Mucosa of descending colon (tissue), 3 donors: ENCODE measurements at regions not wholly inside any gene's neighbourhood (a gene's known extent, or its start where the extent isn't known, plus 50 kb on each side); places are given as distances from the start of the nearest gene placed in this dataset.

Experiments used
- ATAC-seq: fragments of 200-7000 bp; cut with Tn5 transposase; one replicate; pipeline ENCODE4 v1.9.1; 2020; ENCODE audit warnings: mild to moderate bottlenecking, moderate library complexity
- DNase-seq, 3 donors: peaks; one replicate each; pipeline ENCODE4 v3.0.0-alpha.2; 2020
- H3K36me3 ChIP-seq: fragments of 200-600 bp; one replicate; pipeline ENCODE4 v1.8.0; 2021; ENCODE audit warnings: low read depth, mild to moderate bottlenecking
- H3K4me1 ChIP-seq: fragments of 200-600 bp; one replicate; pipeline ENCODE4 v1.8.0; 2021; ENCODE audit warnings: low read depth, mild to moderate bottlenecking
- H3K4me3 ChIP-seq: fragments of 200-600 bp; one replicate; pipeline ENCODE4 v1.8.0; 2021; ENCODE audit warnings: mild to moderate bottlenecking
- H3K9me3 ChIP-seq: fragments of 200-600 bp; one replicate; pipeline ENCODE4 v1.8.0; 2021; ENCODE audit warnings: mild to moderate bottlenecking
- intact Hi-C, 2 donors: fragments of 100-400 bp; cut with DNase I in 1 of 2; cut with micrococcal nuclease in 1 of 2; formaldehyde crosslinking; loops; one replicate each; pipeline versions ENCODE4 v1.11.0 to v1.11.1; 2022; cut with DNase I, micrococcal nuclease
- TF ChIP-seq, protein P1 (sequence below): fragments of 200-600 bp; IDR thresholded peaks from one replicate; pipeline ENCODE4 v1.8.0; 2022; ENCODE audit warnings: antibody characterized with exemption, mild to moderate bottlenecking
- donor health status: DM: no; HTN: no; CAD: no; lungs with moderate emphysema.
- donor health status: DM: no; HTN: no; CAD: no.
- donor health status: DM: no; HTN: yes; CAD: no.

DNA sequence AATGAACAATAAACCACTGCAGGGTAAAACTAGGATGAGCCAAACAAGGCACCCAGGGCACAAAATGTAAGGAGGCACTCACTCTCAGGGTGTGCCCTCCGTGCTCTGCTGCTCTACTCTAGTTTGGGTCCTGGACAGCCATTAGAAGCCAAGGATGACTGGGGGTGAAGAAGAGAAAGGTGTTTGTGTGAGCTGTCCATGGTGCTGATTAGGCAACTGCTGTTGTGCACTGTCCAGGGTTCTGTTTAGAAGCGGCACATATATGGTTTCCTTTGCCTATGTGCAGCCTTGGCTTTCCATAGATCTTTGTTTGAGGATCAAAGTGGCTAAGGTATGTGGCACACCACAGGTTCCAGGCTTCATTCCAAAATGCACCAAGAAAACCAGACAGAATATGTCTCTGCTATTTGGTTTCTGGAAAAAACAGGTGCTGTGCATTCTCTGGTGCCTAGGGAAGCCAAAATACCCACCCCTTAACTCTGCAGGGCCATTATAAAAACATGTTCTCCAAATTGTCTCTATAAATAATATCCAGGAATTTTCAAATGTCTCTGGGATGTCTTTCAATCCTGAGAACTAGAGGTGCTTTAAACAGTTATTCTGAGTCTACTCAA, 123.5 kb downstream of the CBLN1 start:
- peak in 1 of 3 donors; percentile 67 for DNase-seq
- Histone ChIP-seq H3K4me1 (no peaks in the 10 kb centered on the region), H3K36me3 (no peaks in the 10 kb centered on the region), H3K9me3 (peaks cover 5% of the 10 kb centered on the region), H3K4me3 (no peak overlapping the region)
- TF ChIP-seq, protein P1, sequence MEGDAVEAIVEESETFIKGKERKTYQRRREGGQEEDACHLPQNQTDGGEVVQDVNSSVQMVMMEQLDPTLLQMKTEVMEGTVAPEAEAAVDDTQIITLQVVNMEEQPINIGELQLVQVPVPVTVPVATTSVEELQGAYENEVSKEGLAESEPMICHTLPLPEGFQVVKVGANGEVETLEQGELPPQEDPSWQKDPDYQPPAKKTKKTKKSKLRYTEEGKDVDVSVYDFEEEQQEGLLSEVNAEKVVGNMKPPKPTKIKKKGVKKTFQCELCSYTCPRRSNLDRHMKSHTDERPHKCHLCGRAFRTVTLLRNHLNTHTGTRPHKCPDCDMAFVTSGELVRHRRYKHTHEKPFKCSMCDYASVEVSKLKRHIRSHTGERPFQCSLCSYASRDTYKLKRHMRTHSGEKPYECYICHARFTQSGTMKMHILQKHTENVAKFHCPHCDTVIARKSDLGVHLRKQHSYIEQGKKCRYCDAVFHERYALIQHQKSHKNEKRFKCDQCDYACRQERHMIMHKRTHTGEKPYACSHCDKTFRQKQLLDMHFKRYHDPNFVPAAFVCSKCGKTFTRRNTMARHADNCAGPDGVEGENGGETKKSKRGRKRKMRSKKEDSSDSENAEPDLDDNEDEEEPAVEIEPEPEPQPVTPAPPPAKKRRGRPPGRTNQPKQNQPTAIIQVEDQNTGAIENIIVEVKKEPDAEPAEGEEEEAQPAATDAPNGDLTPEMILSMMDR, result no peak
- ATAC-seq, result peak; percentile 56
- intact Hi-C loops, result no loop called here

DNA sequence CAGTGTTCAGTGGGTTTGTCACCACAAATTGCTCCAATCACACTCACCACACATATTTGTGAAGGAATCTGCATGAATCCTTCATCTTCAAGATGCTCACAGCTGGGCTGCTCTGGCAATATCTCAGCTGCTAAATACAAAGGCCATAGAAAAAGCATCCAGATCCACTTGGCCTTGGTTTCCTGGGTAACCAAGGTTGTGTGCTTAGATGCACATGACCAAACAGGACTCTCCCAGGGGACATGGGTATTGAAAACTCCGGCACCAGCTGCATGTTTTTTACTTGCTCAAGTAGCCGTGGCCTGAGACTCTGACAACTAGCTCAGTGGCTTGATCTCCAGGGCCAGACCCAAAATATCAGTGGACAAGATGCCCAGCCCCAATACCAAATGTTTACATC, 131.3 kb downstream of the CBLN1 start:
- DNase-seq (no peak), ATAC-seq (no peak)
- H3K9me3 ChIP-seq, result peaks cover 5% of the 10 kb centered on the region
- no peak overlapping the region for H3K4me3 ChIP-seq
- intact Hi-C loops, result no loop called here
- H3K36me3 ChIP-seq, result no peaks in the 10 kb centered on the region
- TF ChIP-seq, protein P1, result no peak
- no peaks in the 10 kb centered on the region for H3K4me1 ChIP-seq

DNA sequence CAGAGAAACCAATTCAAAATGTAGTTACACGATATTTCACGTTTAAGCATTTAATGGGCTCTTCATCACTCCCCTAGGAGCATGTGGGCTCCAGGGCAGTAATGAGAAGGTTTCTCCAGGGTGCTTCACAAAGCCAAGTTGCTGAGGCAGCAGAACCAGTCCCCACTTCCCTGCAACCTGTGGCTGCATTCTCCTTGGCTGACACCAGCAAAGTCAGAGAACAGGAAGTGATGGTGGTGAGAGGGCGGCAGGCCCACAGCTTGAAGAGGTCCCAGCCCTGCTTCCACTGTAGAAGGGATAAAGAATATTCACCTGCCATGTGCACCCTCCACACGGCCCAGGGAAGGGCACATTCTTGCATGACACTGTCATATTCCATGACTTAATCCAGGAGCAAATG, 133.2 kb downstream of the CBLN1 start:
- intact Hi-C loops, result no loop called here
- DNase-seq, result no peak

DNA sequence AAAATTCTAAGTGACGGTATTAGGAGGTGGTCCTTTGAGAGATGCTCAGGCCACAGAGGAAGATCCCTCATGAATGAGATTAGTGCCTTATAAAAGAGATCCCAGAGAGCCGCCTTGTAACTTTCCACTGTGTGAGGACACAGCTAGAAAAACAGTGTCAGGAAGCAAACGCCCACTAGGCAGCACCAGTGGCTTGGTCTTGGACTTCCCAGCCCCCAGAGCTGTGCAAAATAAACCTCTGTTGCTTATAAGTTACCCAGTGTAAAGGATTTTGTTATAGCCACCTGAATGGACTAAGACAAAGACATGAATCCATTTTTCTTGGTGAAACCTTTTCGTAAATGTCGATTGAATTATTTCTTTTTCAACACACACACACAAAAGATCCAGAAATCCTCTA, 141.0 kb downstream of the CBLN1 start:
- ATAC-seq, result no peak

More for the DNA sequence above, 133.2 kb downstream of the CBLN1 start:
- no peaks in the 10 kb centered on the region for H3K9me3 ChIP-seq
- no peak for ATAC-seq
- TF ChIP-seq, protein P1, result no peak
- no peak overlapping the region for H3K4me3 ChIP-seq
- H3K4me1 ChIP-seq, result no peaks in the 10 kb centered on the region
- H3K36me3 ChIP-seq, result no peaks in the 10 kb centered on the region

DNA sequence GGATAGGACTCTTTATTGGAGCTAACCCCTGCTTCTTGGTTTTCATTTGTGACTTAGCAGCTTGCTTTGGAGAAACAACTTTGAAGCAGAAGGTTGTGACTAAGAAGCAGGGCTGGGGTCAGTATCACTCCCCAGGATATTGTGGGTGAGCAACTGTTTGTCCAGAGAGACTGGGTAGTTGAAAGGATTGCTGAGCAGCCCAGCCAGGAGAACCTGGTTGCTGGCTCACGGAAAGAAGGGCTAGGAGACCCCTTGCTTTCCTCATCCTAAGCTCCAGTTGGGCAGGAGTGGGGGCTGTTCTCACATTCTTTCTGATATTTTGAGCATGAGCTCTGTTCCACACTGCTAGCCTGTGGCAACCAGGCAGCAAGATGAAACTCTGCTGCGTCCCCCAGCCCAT, 151.2 kb downstream of the CBLN1 start:
- H3K9me3 ChIP-seq, result no peaks in the 10 kb centered on the region
- no peaks in the 10 kb centered on the region for H3K36me3 ChIP-seq
- no peak overlapping the region for H3K4me3 ChIP-seq
- intact Hi-C loops, result no loop called here
- TF ChIP-seq, protein P1, result no peak
- H3K4me1 ChIP-seq, result no peaks in the 10 kb centered on the region
- ATAC-seq (no peak), DNase-seq (no peak)

More for the DNA sequence above, 141.0 kb downstream of the CBLN1 start:
- Histone ChIP-seq H3K4me3 (no peak overlapping the region), H3K36me3 (no peaks in the 10 kb centered on the region), H3K4me1 (no peaks in the 10 kb centered on the region), H3K9me3 (no peaks in the 10 kb centered on the region)
- intact Hi-C loops, result no loop called here
- DNase-seq, result no peak
- TF ChIP-seq, protein P1, result no peak

DNA sequence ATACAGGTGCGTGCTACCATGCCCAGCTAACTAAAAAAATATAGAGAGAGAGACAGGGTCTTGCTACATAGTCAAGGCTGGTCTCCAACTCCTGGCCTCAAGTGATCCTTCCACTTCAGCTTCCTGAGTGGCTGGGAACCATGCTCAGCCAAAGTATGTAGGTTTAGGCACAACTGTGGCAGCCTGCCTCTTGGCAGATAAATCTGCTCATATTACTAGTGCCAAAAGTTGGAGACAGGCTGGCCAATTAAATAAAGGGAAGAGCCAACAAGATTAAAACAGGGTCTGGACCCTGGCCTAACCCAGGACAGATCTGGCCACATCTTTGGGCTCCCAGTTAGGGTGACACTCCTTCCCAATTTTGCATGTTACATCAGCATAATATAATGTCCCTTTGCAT, 151.7 kb downstream of the CBLN1 start:
- no peaks in the 10 kb centered on the region for H3K4me1 ChIP-seq
- H3K4me3 ChIP-seq, result no peak overlapping the region
- intact Hi-C loops, result no loop called here
- H3K9me3 ChIP-seq, result no peaks in the 10 kb centered on the region
- ATAC-seq (no peak), DNase-seq (no peak)
- H3K36me3 ChIP-seq, result no peaks in the 10 kb centered on the region
- TF ChIP-seq, protein P1, result no peak
